ENCODE measurements at regions not wholly inside any gene's neighbourhood (a gene's known extent, or its start where the extent isn't known, plus 50 kb on each side); places are given as distances from the start of the nearest gene placed in this dataset.

- Mint-ChIP-seq H3K27ac (no peak overlapping the region), H3K9me3 (peaks cover 0 to 3% (median 0%) of the 10 kb centered on the region in 5 donors), H3K27me3 (no peaks in the 10 kb centered on the region), H3K4me3 (no peak overlapping the region), H3K4me1 (no peaks in the 10 kb centered on the region), H3K36me3 (no peaks in the 10 kb centered on the region)
- no peak for DNase-seq
- no peaks in the 10 kb centered on the region for H3K27me3 ChIP-seq (ENCODE audit: insufficient read depth, low read length, poor library complexity, severe bottlenecking)
- CTCF ChIA-PET: no interaction called here
- H3K9me3 ChIP-seq (ENCODE audit: low read length): no peaks in the 10 kb centered on the region
- POLR2A ChIA-PET: no interaction called here
- H3K27ac ChIP-seq (ENCODE audit: low read depth, low read length): no peak overlapping the region
- H3K4me1 ChIP-seq (ENCODE audit: insufficient read depth, low read length): no peaks in the 10 kb centered on the region
- H3K36me3 ChIP-seq (ENCODE audit: insufficient read depth, low read length): no peaks in the 10 kb centered on the region
- H3K4me3 ChIP-seq (ENCODE audit: low read length): no peak overlapping the region
Measured at GRCh38 chr1:60126723-60127122, 53.2 kb upstream of the C1orf87 start.

Measured in CD8-positive, alpha-beta memory T cell (primary cell).